ENCODE measurements at regions not wholly inside any gene's neighbourhood (a gene's known extent, or its start where the extent isn't known, plus 50 kb on each side); places are given as distances from the start of the nearest gene placed in this dataset.
"Not testable (repeated sequence)": the region's sequence is repeated elsewhere in the genome, so short reads cannot be mapped to it uniquely, and the experiment has no call there.

DNA sequence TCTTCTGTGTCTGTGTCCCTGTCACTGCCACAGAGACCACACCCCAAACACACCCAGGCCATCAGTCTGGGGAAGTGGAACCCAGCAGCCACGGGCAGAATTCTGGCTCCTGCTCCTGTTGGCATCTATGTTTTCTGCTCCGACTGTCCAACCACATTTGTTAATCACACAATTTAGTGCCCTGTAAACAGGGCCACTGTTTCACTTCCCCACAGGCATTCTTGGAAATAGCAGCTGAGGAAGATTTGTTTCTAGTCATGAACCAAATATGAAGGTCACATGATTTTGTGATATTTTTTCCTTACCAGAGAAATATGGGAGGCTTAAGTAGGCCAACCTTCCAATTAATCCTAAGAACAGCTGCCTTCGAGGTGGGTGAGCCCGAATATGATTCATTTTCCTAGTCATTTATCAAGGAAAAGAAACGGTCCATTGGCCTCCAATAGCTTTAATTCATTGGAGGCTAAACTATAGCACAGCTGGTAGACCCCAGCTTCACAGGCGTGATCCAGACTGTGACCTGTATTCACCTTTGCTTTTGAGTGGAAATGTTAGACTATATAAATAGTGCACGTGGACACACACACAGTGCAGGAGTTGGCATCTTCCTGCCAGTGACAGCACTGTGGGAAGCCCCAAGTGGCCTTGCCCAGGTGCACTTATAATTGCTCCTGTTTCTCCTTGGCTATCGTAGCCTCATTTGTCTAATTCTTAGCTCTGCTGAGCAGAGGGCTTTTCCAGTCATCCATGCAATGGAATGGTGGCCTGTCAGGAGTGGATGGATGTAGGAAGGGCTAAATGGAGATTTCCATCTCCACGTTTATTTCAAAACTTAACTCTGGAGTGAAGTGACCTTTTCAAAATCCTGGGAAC, 267.9 kb downstream of the LPIN1 start:
- DNase-seq (ENCODE audit: low read depth in 4 of 4, low spot score in 3 of 4), result no peak

DNA sequence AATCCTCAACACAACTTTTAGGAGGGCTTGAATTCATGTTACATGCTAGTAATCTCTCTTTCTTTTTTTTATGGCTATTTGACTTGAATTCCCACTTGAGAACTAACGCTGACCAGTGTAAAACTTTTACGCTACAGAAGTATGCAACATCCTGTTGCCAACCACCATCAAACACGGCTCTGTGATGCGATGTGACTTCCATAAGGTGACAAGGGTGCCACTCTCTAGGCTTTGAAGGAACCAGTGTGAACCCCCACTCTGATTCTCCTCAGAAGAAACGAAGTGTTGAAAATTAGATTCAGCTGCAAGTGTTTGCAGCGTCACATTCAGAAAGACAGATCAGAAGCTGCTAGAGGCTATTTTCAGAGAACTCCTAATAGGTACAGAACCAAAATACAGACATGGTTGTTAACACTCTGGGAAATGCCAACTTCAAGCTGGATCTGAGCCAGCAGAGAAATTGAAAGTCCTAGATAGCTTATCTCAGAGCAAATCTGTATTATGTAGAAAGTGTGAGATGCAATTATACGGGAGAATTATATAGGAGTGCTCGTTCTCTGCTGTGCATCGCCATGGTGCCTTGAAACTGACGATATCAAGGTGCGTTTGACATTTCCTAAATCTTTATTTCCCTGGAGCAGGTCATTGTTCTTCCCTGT, 271.2 kb downstream of the LPIN1 start:
- DNase-seq (ENCODE audit: low read depth in 4 of 4, low spot score in 3 of 4), result no peak

DNA sequence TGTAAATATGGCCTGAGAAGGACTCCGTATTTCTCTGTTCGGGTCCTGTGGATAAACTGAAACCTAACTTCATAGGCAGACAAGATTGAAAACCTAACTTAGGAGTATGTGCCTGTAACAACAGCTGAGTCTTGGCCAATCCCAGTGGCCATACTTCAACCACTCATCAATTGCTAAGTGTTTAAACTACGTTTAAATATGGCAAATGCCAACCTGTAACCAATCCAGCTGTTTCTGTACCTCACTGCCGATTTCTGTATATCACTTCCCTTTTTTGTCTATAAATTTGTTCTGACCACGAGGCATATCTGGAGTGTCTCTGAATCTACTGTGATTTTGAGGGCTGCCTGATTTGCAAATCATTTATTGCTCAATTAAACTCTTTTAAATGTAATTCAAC, 272.3 kb downstream of the LPIN1 start:
- DNase-seq (ENCODE audit: low read depth in 4 of 4, low spot score in 3 of 4), result not testable (repeated sequence)

DNA sequence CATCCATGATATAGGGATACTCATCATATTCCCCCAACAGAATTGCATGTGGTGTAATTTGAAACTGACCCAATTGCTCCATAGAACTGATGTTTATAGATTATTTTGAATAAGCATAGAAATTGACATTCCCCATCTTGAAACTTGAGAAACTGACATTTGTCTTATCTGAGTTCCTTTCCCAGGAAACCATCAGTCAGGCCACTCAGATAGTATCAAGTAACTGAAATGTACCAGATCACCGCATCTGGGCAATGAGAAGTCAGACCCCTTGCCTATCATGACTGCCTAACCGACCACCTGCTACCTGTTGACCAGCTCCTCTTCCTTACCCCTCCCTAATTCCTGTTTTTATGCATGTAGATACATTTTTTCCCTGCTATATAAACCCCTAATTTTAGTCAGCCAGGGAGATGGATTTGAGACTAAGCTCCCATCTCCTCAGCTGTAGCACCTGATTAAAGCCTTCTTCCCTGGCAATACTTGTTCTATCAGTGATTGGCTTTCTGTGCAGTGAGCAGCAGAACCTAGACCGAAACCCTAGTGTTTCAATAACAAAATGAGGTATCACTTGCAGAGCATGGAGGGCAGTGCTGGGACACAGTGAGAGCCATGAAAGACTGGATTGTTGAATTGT, 274.5 kb downstream of the LPIN1 start:
- no peak for DNase-seq (ENCODE audit: low read depth in 4 of 4, low spot score in 3 of 4)

DNA sequence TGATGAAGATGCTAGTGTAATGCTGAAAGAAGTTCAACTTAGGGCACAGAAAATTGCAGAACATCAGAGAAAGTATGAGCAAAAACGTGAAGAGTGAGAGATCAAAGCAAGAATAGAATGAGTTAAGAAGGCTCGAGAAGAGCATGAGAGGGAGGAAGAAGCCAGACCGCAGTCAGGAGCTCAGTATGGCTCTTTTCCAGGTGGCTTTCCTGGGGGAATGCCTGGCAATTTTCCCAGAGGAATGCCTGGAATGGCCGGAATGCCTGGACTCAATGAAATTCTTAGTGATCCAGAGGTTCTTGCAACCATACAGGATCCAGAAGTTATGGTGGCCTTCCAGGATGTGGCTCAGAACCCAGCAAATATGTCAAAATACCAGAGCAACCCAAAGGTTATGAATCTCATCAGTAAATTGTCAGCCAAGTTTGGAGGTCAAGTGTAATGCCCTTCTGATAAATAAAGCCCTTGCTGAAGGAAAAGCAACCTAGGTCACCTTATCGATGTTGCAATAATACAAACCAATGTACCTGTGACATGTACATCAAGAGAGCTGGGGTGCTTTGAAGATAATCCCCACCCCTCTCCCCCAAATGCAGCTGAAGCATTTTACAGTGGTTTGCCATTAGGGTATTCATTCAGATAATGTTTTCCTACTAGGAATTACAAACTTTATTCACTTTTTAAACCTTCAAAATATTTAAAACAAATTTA, 277.9 kb downstream of the LPIN1 start:
- DNase-seq (ENCODE audit: low read depth in 4 of 4, low spot score in 3 of 4), result not testable (repeated sequence)

DNA sequence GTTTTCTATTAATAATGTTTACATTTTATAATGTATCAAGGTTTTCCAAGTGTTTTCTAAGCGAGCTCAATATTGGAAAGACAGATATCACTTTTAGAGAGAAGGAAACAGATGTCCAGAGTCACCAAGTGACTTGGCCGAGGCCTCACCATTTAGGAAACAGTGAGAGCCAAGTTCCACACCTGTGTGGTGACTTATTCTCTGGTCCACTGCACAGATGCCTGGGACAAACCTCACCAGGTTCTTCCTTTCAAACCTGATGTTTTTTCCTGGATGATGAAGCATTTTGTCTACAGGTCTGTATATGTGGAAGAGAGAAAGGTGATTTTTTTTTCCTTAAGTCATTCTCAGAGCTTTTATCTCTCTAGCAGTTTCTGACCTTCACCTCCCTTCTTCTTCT, 280.7 kb downstream of the LPIN1 start:
- no peak for DNase-seq (ENCODE audit: low read depth in 4 of 4, low spot score in 3 of 4)

DNA sequence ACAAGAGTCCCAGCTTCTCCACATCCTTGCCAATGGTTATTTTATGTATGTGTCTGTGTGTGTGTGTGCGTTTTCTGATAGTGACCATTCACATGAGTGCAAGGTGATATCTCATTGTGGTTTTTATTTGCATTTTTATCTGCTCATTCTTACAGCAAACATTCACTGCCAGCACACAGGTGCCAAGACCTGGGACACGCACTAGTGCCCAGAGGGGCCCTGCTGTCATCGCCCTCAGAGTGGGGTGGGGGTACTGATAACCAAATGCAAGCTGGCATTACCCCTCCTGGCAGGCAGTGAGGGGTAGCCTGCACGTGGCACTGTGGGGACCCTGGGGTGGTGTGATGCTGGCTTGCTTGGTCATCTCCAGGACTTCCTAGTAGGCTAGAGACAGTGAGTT, 285.4 kb downstream of the LPIN1 start:
- no peak for DNase-seq (ENCODE audit: low read depth in 4 of 4, low spot score in 3 of 4)

DNA sequence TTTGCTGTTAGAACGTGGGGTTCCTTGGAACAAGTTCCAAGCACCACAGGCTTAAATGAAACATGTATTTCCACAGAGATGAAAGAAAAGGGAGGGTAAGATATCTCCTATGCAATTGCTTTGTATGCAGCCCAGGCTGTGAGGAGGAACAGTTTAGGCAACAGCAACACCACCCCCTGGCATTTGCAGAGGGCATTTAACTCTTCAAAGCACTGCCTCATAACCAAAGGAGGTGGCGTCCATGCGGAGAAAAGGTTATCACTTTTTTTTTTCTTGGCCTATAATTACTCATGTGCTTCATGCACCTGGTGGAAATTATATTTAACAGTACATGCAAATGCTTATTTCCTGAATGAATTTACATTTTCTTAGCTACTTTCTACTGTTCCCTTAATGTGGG, 286.0 kb downstream of the LPIN1 start:
- DNase-seq (ENCODE audit: low read depth in 4 of 4, low spot score in 3 of 4), result no peak

DNA sequence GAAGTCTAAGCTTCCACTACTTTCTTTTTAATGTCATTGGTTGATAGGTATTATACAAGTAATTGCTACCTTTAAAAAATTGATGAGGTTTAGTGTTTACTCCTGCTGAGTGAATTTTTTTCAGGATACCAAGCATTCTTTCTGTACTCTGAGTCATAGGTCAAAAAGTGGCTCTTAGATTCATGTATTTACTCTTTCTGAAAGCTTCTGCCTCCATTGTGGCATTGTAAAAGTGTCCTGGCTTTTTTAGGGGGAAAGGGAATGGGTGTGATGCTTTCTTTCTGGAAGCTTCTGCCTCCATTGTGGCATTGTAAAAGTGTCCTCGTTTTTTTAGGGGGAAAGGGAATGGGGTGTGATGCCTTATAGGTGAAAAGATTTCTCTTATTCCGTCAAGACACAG, 286.5 kb downstream of the LPIN1 start:
- DNase-seq (ENCODE audit: low read depth in 4 of 4, low spot score in 3 of 4), result no peak

DNA sequence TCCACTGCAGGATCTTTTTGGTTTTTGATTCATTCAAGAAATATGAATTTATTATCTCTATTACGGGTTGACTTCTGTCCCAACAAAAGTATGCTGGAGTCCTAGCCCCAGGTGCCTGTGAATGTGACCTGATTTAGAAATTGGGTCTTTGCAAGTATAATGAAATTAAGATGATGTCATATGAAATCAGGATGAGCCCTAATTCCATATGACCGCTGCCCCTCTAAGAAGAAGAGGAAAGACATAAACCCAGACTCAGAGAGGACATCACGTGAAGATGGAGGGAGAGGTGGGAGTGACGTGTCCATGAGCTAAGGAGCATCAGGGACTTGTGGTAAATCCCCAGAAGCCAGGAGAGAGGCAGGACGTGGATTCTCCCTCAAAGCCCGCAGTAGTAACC, 287.1 kb downstream of the LPIN1 start:
- no peak for DNase-seq (ENCODE audit: low read depth in 4 of 4, low spot score in 3 of 4)

DNA sequence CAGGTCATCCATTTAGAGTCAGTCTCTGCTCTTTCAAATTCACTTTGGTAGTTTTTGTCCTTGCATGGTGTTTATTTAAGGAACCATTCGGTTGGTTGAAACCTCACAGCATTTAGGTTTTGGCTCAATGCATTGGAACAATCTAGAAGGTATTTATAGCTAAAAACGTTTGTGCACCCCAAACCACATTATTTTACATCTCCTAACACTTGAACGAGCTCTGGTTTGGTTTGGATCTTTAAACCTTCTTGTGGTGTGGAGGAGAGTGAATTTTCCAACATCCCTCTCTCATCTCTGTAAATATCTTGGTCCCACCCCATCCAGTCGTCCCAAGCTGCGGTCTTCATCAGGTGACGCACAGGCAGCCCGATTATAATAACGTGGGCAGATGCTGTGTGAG, 287.9 kb downstream of the LPIN1 start:
- no peak for DNase-seq (ENCODE audit: low read depth in 4 of 4, low spot score in 3 of 4)

DNA sequence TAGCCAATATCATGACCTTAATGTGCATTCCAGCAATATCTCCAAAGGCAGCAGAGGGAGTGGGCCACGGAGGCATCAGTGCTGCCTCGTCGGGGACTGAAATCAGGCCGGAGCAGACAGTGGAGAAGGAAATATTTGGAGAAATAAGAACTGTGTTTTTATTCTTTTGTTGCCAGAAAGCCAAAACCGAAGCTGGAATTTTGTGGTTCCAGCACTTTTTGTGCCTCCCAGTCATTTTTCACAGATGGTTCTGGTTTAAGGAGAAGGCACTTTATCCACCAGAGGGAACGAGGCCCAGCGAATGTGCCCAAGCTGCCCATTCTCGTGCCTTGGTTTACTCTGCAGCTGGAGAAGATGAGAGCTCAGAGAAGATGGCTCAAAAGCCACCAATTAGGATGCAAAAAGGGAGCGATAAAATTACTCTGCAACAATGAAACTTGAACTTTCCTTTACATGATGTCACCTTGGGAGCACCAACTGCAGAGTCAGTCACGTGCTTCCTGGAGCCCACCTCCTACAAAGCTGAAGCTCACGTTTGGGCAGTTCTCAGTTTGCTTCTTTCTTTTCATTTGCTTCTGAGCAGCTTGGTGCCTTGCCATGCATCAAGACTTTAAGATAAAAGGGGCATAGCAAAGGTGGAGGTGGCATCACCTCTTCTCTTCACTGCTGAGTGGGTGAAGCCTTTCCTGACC, 288.7 kb downstream of the LPIN1 start:
- no peak for DNase-seq (ENCODE audit: low read depth in 4 of 4, low spot score in 3 of 4)

DNA sequence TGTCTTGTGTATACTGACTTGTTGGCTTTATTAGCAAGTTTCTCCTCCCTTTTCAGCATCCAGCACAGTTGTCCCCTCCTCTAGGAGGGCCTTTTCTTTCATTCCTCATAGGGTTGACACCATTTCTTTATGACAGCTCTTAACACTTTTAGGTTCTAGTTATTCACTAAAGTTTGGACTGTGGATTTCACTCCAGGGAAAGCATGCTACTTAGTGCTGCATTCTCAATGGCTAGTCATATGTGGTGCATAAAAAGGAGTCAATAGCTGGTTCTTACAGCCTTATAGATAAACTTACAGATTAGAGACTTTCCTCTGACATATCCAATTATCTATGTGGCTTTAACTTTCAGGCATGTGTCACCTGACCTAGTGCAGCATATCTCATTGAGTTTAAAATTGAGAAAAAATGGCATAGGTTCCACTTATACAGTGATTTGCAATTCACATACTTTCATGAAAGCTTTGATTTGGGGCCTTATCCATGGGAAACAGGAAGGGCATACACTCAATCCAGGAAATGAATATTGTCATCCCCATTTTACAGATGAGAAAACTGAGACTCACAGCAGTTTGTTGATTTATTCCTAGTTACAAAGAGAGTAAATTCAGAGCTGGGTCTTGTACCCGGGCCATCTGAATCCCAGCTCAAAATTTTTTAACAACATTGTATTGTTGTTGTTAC, 289.7 kb downstream of the LPIN1 start:
- DNase-seq (ENCODE audit: low read depth in 4 of 4, low spot score in 3 of 4), result no peak

DNA sequence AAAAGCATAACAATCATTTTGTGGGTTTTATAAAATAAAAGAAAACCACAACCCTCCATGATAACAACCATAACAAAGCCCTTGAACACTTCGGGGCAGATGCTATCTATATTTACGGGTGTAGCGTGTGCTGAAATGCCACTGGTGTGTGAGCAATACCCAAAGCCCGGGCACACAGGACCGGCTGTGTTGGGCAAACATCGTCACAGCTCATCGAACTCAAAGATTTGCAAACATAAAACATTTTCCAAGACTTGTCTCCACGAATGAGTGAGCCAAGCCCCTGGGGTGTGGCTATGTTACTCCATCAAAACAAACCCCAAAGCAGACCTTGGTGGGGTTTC, 290.2 kb downstream of the LPIN1 start:
- no peak for DNase-seq (ENCODE audit: low read depth in 4 of 4, low spot score in 3 of 4)

DNA sequence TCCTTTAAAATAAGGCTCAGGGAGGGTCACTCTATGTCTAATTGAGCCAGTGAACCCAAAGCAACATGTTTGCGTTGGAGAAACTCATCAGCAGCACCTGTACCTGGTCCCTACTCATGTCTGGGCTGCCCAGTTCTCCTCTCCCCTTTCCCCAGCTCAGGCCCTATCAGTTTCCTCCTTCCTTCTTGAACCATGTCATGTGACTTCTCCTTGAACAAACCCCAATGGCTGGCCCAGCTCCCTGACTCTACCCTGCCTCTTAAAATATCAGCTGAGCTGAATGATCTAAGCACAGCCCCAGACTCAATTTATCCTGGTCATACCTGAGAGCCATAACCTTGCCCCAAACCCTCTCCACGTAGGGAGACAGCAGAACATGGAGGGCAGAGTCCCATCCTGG, 290.9 kb downstream of the LPIN1 start:
- no peak for DNase-seq (ENCODE audit: low read depth in 4 of 4, low spot score in 3 of 4)

DNA sequence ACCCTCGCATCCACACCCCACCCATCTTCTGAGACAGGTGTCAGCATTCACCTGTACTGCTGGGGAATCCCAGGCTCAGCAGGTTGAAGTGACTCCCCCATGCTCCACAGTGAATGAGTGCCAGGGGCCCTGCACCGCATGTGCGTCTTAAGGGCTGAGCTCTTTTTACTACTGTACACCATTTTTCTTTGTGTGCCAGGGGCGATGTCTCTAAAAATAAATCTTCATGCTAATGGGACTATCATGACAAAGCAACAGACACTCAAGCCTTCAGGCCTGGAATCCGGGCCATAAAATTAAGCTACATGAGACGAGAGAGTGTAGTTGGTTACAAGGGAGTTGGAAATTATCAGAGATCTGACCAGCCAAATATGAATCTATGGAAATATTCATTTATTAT, 294.8 kb downstream of the LPIN1 start:
- no peak for DNase-seq (ENCODE audit: low read depth in 4 of 4, low spot score in 3 of 4)

DNA sequence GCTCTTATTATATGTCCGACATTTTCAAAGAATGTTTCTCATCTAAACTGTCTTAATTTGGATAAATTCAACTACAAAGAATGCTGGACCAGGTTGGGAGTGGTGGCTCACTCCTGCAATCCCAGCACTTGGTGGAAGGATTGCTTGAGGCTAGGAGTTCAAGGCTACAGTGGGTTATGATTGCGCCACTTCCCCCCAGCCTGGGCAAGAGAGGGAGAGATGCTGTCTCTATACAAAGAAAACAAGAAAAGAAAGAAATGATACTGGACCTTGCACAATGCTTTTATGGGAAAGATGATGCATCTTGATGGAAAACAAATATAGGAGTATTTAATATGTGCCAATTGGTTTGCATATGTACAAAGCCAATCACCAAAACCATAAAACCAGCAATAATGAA, 296.7 kb downstream of the LPIN1 start:
- no peak for DNase-seq (ENCODE audit: low read depth in 4 of 4, low spot score in 3 of 4)

DNA sequence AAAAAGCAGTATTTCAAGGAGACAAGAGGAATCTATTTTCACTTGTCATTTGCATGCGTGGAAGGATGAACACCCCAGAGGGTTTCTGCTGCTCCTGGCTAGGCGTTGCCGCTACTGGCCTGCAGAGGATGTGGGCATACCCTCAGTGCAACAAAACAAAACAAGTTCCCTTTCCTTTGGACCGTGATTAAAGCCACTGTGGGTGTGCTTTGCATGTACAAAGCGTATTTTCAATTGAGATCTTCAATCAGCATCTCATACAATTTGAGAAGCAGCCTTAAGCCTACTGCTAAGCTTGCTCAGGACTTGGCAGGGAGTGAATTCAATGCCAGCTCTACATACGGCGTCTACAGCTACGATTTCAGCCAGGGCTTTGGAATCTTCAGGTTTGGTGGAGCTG, 298.4 kb downstream of the LPIN1 start:
- DNase-seq (ENCODE audit: low read depth in 4 of 4, low spot score in 3 of 4), result no peak

DNA sequence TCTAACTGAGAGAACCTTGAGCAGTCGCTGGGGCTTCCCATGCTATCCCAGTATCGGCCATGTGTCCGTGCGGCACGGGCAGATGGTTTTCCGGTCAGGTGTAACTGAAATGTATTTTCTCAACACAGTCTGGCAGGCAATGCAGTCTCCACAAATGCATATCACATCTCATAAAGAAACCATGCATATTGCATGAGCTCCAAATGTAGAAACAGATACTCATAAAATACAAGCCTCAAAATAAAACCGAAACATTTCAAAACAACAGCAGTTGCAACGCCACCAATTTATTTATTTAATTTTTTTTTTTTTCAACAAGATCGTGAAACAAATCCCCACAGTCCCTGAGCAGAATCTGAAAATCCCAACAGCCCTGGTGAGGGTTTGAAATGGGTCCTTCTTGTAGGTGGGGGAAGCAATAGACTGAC, 299.4 kb downstream of the LPIN1 start:
- DNase-seq (ENCODE audit: low read depth in 4 of 4, low spot score in 3 of 4), result no peak

DNA sequence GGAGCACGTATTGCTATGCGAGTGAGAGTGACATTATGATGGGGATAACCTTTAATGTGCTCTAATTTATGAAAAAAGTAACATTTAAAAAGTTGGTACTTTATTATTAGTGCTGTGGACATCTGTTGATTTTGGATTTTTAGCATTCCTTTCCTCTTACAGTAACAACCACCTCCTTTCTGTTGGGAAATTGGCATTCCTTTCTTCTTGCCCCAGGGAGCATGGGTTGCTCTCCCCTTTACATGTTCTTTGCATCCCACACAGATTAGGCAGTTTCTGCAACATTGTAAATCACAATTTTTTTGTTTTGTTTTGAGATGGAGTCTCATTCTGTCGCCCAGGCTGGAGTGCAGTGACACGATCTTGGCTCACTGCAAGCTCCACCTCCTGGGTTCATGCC, 300.2 kb downstream of the LPIN1 start:
- no peak for DNase-seq (ENCODE audit: low read depth in 4 of 4, low spot score in 3 of 4)

Data from left renal pelvis (tissue), 4 donors.